Spleen (tissue), 7 donors: ENCODE measurements at regions not wholly inside any gene's neighbourhood (a gene's known extent, or its start where the extent isn't known, plus 50 kb on each side); places are given as distances from the start of the nearest gene placed in this dataset.
"Not testable (repeated sequence)": the region's sequence is repeated elsewhere in the genome, so short reads cannot be mapped to it uniquely, and the experiment has no call there.

Experiments
- CTCF ChIP-seq, 11 experiments: fragments of 200-600 bp in 7 of 11; fragments of 450-650 bp in 4 of 11; sonication (generic) in 4 of 11; IDR thresholded peaks in 8 of 11; conservative IDR thresholded peaks in 3 of 11; 1 replicate in 7 of 11; 2 replicates in 4 of 11; pipeline versions ENCODE4 v1.4.0 to v1.8.0; 2016 to 2021; ENCODE audit warnings: antibody characterized with exemption in 11 of 11, inconsistent platforms in 4 of 11, mild to moderate bottlenecking in 1 of 11
- POLR2AphosphoS5 ChIP-seq, 3 donors: sonication (generic); formaldehyde crosslinking; IDR thresholded peaks; one replicate each; pipeline ENCODE4 v1.5.1; 2017; ENCODE audit warnings: antibody characterized with exemption in 3 of 3
- donor health status: DM: no; HTN: no; CAD: no; lungs with moderate emphysema.
- donor health status: DM: no; HTN: no; CAD: no.
- donor health status: DM: no; HTN: no; CAD: no.

GRCh38 chr16:66173796-66174195, 192.7 kb upstream of the CDH5 start:
- not testable (repeated sequence) for TF ChIP-seq CTCF (IDR thresholded peaks at IDR 0.05 in 8 of 11, conservative IDR thresholded peaks at IDR 0.05 in 3 of 11); POLR2AphosphoS5 (IDR thresholded peaks at IDR 0.05)
